KMS-11 (cell line): ENCODE measurements at regions not wholly inside any gene's neighbourhood (a gene's known extent, or its start where the extent isn't known, plus 50 kb on each side); places are given as distances from the start of the nearest gene placed in this dataset.
"Not testable (repeated sequence)": the region's sequence is repeated elsewhere in the genome, so short reads cannot be mapped to it uniquely, and the experiment has no call there.

Experiments used
- H2AFZ ChIP-seq: fragments of 200-600 bp; sonication (generic); 2 replicates; pipeline ENCODE4 v1.6.1; 2016; ENCODE audit warnings: antibody characterized with exemption, mixed run types, low read depth
- H3K27ac ChIP-seq: fragments of 200-600 bp; sonication (generic); 2 replicates; pipeline ENCODE4 v1.6.1; 2016; ENCODE audit warnings: mild to moderate bottlenecking, mixed run types
- H3K27me3 ChIP-seq: fragments of 200-600 bp; sonication (generic); 2 replicates; pipeline ENCODE4 v1.6.1; 2017; ENCODE audit warnings: mild to moderate bottlenecking, low read depth, mixed run types, moderate library complexity; ENCODE audit not compliant: insufficient read depth
- H3K36me3 ChIP-seq: fragments of 200-600 bp; sonication (generic); 2 replicates; pipeline ENCODE4 v1.6.1; 2017; ENCODE audit warnings: mild to moderate bottlenecking, mixed run types; ENCODE audit not compliant: insufficient read depth
- H3K4me1 ChIP-seq: fragments of 200-600 bp; sonication (generic); 2 replicates; pipeline ENCODE4 v1.6.1; 2016; ENCODE audit warnings: mild to moderate bottlenecking, low read depth, mixed run types; ENCODE audit not compliant: poor library complexity, severe bottlenecking
- H3K4me2 ChIP-seq: fragments of 200-600 bp; sonication (generic); 2 replicates; pipeline ENCODE4 v1.7.0; 2016; ENCODE audit warnings: mild to moderate bottlenecking, mixed run types
- H3K4me3 ChIP-seq: fragments of 200-600 bp; sonication (generic); IDR thresholded peaks from 2 replicates; pipeline ENCODE4 v1.6.1; 2017; ENCODE audit warnings: low read depth, low read length, mixed read lengths; ENCODE audit not compliant: insufficient read depth
- H3K79me2 ChIP-seq: fragments of 200-600 bp; sonication (generic); 2 replicates; pipeline ENCODE4 v1.6.1; 2016; ENCODE audit warnings: low read depth, mixed run types; ENCODE audit not compliant: insufficient read depth
- H3K9ac ChIP-seq: fragments of 200-600 bp; sonication (generic); 2 replicates; pipeline ENCODE4 v1.6.1; 2016; ENCODE audit warnings: mild to moderate bottlenecking, mixed run types
- H4K20me1 ChIP-seq: fragments of 200-600 bp; sonication (generic); 2 replicates; pipeline ENCODE4 v1.6.1; 2016; ENCODE audit warnings: mild to moderate bottlenecking, mixed run types; ENCODE audit not compliant: insufficient read depth
- CTCF ChIP-seq: fragments of 200-600 bp; sonication (generic); conservative IDR thresholded peaks from 2 replicates; pipeline ENCODE4 v1.6.1; 2017; ENCODE audit warnings: low read depth, mild to moderate bottlenecking, antibody characterized with exemption, low read length, moderate library complexity, mixed read lengths

GRCh38 chr15:30830961-30831360 lies 72.8 kb upstream of the FAN1 start:
- H2AFZ ChIP-seq: no peak overlapping the region
- no peak overlapping the region for H3K27ac ChIP-seq
- TF ChIP-seq CTCF: no peak
- H4K20me1 ChIP-seq: no peaks in the 10 kb centered on the region
- H3K9ac ChIP-seq: no peak overlapping the region
- H3K4me1 ChIP-seq: no peaks in the 10 kb centered on the region
- H3K36me3 ChIP-seq: no peaks in the 10 kb centered on the region
- H3K79me2 ChIP-seq: no peaks in the 10 kb centered on the region
- no peak overlapping the region for H3K4me2 ChIP-seq
- no peak overlapping the region for H3K4me3 ChIP-seq
- H3K27me3 ChIP-seq: no peaks in the 10 kb centered on the region

- not testable (repeated sequence) for H2AFZ ChIP-seq, H3K4me2 ChIP-seq, H3K27ac ChIP-seq, H3K36me3 ChIP-seq, H3K4me1 ChIP-seq, H3K4me3 ChIP-seq, H3K79me2 ChIP-seq, H4K20me1 ChIP-seq, H3K27me3 ChIP-seq, H3K9ac ChIP-seq
Measured at GRCh38 chr15:30833379-30833778, 70.3 kb upstream of the FAN1 start.

- H3K4me1 ChIP-seq: peaks cover 31% of the 10 kb centered on the region
- H3K36me3 ChIP-seq, H3K9ac ChIP-seq, H3K79me2 ChIP-seq, H3K27ac ChIP-seq, H2AFZ ChIP-seq, H3K4me3 ChIP-seq, H3K27me3 ChIP-seq, H3K4me2 ChIP-seq, H4K20me1 ChIP-seq: not testable (repeated sequence)
Measured at GRCh38 chr15:30841639-30842038, 62.1 kb upstream of the FAN1 start.

- H4K20me1 ChIP-seq, H3K9ac ChIP-seq, H3K27ac ChIP-seq, H3K4me3 ChIP-seq, H3K36me3 ChIP-seq, H3K27me3 ChIP-seq, H3K79me2 ChIP-seq: not testable (repeated sequence)
- Histone ChIP-seq H2AFZ (0 out of 2 replicates have a peak overlapping the region, but pooled peaks have one; percentile 20), H3K4me1 (peaks cover 33% of the 10 kb centered on the region), H3K4me2 (peak overlapping the region; percentile 22)
Measured at GRCh38 chr15:30842798-30843472, 60.8 kb upstream of the FAN1 start.

GRCh38 chr15:30845536-30845935 lies 58.2 kb upstream of the FAN1 start:
- H3K4me3 ChIP-seq, H3K27ac ChIP-seq, H3K4me2 ChIP-seq, H4K20me1 ChIP-seq, H3K79me2 ChIP-seq, H2AFZ ChIP-seq, H3K9ac ChIP-seq, H3K27me3 ChIP-seq, H3K36me3 ChIP-seq: not testable (repeated sequence)
- peaks cover 33% of the 10 kb centered on the region for H3K4me1 ChIP-seq
